ENCODE measurements at regions not wholly inside any gene's neighbourhood (a gene's known extent, or its start where the extent isn't known, plus 50 kb on each side); places are given as distances from the start of the nearest gene placed in this dataset.

DNA sequence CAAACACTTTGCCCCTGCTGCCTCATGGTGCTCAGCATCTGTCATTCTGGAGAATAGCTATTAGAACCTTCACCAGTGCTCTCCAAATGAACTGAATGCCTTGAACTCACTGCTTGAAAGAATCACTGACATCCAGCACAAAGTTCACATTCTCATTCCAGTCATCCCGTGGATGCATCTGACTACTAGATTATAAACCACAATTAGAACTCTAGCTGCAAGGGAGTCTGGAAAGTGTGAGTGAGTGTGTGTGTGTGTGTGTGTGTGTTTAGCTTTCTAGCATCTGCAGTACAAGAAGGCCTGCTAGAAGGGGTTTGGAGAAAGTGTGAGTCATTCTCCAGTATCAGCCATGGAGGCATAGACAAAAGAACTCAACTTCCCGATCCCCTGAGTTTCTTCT lies 71.3 kb upstream of the DYNLT3 start:
- TF ChIP-seq, protein P1, sequence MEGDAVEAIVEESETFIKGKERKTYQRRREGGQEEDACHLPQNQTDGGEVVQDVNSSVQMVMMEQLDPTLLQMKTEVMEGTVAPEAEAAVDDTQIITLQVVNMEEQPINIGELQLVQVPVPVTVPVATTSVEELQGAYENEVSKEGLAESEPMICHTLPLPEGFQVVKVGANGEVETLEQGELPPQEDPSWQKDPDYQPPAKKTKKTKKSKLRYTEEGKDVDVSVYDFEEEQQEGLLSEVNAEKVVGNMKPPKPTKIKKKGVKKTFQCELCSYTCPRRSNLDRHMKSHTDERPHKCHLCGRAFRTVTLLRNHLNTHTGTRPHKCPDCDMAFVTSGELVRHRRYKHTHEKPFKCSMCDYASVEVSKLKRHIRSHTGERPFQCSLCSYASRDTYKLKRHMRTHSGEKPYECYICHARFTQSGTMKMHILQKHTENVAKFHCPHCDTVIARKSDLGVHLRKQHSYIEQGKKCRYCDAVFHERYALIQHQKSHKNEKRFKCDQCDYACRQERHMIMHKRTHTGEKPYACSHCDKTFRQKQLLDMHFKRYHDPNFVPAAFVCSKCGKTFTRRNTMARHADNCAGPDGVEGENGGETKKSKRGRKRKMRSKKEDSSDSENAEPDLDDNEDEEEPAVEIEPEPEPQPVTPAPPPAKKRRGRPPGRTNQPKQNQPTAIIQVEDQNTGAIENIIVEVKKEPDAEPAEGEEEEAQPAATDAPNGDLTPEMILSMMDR (IDR thresholded peaks at IDR 0.05; ENCODE audit: low read depth, low read length, missing input control): no peak
- TF ChIP-seq TAF1 (conservative IDR thresholded peaks at IDR 0.05): no peak
- no peak for TF ChIP-seq EGR1 (IDR thresholded peaks at IDR 0.05; ENCODE audit: low read depth in 2 of 2)
- no peak for TF ChIP-seq RXRA (IDR thresholded peaks at IDR 0.05)
- TF ChIP-seq, protein P2, sequence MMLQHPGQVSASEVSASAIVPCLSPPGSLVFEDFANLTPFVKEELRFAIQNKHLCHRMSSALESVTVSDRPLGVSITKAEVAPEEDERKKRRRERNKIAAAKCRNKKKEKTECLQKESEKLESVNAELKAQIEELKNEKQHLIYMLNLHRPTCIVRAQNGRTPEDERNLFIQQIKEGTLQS (IDR thresholded peaks at IDR 0.05): no peak
- TF ChIP-seq, protein P3, sequence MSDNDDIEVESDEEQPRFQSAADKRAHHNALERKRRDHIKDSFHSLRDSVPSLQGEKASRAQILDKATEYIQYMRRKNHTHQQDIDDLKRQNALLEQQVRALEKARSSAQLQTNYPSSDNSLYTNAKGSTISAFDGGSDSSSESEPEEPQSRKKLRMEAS (IDR thresholded peaks at IDR 0.05): no peak
- no peak for TF ChIP-seq GABPA (IDR thresholded peaks at IDR 0.05 in 1 of 2, conservative IDR thresholded peaks at IDR 0.05 in 1 of 2)
- TF ChIP-seq, protein P4, sequence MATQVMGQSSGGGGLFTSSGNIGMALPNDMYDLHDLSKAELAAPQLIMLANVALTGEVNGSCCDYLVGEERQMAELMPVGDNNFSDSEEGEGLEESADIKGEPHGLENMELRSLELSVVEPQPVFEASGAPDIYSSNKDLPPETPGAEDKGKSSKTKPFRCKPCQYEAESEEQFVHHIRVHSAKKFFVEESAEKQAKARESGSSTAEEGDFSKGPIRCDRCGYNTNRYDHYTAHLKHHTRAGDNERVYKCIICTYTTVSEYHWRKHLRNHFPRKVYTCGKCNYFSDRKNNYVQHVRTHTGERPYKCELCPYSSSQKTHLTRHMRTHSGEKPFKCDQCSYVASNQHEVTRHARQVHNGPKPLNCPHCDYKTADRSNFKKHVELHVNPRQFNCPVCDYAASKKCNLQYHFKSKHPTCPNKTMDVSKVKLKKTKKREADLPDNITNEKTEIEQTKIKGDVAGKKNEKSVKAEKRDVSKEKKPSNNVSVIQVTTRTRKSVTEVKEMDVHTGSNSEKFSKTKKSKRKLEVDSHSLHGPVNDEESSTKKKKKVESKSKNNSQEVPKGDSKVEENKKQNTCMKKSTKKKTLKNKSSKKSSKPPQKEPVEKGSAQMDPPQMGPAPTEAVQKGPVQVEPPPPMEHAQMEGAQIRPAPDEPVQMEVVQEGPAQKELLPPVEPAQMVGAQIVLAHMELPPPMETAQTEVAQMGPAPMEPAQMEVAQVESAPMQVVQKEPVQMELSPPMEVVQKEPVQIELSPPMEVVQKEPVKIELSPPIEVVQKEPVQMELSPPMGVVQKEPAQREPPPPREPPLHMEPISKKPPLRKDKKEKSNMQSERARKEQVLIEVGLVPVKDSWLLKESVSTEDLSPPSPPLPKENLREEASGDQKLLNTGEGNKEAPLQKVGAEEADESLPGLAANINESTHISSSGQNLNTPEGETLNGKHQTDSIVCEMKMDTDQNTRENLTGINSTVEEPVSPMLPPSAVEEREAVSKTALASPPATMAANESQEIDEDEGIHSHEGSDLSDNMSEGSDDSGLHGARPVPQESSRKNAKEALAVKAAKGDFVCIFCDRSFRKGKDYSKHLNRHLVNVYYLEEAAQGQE (IDR thresholded peaks at IDR 0.05): no peak
- TF ChIP-seq JUND (IDR thresholded peaks at IDR 0.05): no peak
- TF ChIP-seq RAD21 (IDR thresholded peaks at IDR 0.05): no peak
- TF ChIP-seq SP1 (IDR thresholded peaks at IDR 0.05): no peak
